NCI-H345 treated with DMSO at 0.1 percent for 48 hours (cell line): ENCODE measurements at regions not wholly inside any gene's neighbourhood (a gene's known extent, or its start where the extent isn't known, plus 50 kb on each side); places are given as distances from the start of the nearest gene placed in this dataset.

Experiments used
- DNase-seq: peaks from one replicate; lab custom pipeline; 2025; ENCODE audit not compliant: unreplicated experiment; lab: John Stamatoyannopoulos, UW

DNA sequence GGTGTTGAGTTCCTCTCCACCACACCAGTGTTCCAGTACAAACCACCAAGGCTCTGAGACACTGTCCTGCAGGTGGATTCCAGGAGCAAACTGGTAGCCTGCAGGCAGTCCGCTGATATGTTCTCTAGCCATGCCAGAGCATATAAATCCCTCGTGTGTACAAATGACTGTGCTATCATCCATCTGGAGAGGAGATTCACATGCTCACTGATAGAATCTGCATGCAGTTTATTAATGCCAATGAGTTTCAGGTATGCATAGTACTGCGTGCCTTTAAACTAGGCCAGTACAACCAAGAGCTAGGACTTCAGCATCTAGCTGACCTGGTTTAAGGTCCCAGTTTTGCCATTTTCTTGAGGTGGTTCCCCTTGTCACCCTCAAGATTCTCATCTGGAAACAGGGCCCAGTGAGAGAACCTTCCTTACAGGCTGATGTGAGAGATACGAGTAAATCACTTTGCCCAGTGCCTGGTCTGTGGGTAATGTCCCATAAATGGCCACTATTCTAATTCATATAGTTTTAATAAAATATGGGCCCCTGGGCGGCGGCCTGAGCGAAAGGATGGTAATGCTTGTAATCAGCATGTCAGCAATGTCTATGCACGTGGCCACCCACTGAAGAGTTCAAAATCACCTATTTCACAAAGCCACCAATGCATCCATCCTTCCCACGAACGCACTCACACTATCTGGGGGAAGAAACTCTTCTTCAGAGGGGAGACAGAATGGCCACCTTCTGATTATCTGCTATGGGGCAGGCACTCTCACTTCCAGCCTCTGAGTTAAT lies 268.0 kb upstream of the ZMIZ1 start:
- no peak for DNase-seq

DNA sequence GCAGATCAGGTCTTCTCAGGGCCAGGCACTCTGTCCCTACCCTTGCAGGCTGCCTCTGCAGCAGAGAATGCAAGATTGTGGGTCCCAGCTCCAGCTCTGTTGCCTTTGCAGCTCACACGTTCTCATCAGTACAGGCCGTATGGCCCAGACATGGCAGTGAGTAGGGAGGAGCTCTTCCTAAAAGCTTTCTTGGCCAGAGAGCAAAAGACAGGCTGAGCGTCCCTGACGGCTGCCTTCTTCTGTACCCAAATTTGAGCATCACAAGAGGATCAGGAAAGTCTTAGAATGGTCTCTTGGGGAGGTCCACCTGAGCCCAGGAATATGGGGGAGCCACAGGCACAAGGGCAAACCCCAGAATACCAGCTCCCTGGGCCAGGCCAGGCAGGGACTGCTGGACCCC lies 266.3 kb upstream of the ZMIZ1 start:
- no peak for DNase-seq

DNA sequence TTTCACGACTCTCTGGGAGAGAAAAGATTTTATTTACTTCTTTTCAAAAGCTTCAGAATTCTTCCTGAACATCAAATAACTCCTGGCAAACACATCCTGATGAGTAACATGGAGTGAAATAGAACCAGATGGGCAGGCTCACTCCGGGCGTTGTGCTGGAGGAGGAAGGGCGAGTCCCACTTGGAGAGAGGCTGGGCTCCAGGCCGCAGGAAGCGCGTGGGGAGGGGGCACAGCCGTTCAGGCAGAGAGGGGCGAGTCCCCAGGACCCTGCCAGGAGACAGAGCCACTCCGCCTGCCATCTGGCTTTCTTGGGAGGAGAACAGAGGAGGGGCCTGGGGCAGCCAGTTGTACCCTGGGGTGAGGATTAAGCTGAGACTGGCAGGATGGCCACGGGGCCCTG lies 265.9 kb upstream of the ZMIZ1 start:
- DNase-seq, result no peak

DNA sequence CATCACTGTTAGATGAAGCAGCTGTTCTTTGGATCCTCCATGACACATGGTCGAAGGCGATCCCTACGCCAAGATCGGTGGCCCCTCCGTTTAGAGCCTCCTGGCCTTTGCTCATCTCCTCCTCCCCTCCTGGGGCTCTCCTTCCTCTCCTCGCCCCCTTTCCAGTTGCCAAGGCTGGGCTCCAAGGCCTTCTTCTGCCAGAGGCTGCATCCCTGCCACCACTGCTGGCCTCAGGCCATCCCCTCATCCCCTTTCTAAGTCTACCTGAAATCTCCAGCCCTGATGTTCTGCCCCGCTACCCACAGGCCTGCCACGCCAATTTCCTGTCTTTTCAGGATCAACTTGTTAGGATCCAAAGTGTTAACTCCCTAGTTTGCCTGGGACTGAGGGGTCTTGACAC lies 265.1 kb upstream of the ZMIZ1 start:
- DNase-seq, result no peak

DNA sequence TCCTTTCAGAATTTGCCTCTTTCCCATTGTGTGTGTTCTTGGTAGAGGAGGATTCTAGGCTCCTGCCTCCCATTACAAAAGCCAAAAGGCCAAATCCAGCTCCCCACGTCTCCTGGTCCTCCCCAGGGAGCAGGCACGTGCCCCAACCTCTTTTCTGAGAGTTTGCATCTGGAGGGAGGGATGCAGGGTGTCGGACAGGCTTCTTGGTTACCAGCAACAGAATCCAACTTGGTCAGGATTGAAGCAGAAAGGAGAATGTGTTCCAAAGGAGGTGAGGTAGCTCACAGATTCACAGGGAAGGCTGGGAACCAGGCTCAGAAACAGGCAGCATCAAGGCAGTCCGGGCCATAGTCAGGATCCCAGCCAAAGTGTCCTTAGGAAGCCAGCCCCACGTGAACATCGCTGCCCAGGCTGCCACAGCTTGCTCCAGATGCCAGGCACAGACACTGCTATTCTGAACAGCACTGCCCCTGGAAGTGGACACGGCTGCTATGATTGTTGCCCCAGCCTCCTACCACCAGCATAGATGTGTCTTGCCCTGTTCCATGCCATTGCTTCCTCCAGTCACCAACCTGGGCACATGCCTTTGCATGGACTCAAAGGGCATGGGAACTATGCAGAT lies 264.2 kb upstream of the ZMIZ1 start:
- no peak for DNase-seq

DNA sequence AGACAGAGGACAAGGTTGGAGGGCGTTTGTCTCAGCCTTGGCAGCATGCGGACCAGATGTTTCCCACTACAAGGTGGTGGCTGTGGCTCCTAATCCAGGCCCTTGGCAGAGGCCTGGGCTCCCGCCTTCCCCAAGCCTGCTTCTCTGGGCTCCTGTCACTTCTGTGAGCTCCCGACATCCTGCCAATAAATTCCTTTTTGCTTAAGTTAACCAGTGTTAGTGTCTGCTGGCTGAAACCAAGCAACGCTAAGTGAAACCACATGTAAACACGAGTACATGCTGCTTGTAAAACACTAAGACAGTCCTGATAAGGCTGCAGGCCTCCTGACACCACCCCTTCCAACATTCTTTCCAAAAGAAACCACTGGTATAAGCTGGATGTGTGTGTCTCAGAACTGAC lies 263.6 kb upstream of the ZMIZ1 start:
- DNase-seq, result no peak

DNA sequence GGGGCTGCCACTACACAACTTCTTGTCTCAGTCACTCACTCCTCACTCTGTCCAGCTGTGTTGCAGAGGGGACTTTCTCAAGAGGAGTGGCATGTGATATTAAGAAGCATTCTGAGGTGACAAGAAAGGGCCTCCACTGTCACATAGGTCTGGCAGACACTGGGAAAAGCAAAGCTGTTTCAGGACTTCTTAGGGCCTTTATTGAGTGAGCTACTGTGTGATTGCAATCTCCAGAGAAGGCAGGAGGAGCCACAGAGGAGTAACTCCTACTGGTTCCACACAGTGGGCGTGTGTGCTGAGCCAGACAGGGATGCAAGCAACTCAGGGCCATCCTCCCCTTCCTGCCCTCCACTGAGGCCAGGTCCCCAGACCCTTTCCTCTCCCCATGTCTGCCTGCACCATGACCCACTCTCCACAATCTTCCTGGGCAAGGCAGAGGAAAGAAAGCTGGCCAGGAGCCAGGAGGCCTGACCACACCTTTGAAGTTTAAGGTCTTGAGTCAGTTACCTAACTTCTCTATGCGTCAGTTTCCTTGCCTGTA lies 262.0 kb upstream of the ZMIZ1 start:
- no peak for DNase-seq

DNA sequence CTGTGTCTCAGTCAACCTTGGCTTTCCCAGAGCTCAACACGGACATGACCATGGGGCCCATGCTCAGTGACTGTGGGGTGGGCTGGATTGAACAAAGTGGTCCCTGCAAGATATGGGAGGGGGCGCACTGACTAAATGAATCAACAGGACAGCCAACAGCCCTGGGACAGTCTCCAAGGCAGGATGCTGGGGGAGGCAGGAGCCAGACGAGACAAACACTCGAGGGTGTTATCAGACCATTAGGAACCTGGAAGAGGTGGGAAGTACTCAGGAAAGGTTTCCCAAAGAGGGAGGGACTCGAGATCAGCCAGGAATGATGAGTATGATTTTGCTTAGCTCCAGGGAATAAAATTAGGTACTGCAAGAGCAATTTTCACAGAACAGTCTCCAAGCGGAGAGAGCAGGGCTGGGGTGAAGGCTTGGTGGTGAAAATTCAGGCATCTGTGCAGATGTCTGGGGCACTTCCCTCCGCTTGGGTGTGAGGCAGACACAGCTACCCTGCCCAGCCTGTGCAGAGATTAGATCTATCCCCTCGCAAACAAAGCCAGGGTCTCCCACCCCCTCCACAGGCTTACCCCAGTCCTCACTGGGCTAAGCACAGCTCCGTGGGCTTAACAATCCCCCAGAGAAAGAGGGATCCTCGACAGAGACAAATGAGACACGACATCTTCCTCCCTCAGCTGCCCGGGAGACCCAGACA lies 261.1 kb upstream of the ZMIZ1 start:
- no peak for DNase-seq

DNA sequence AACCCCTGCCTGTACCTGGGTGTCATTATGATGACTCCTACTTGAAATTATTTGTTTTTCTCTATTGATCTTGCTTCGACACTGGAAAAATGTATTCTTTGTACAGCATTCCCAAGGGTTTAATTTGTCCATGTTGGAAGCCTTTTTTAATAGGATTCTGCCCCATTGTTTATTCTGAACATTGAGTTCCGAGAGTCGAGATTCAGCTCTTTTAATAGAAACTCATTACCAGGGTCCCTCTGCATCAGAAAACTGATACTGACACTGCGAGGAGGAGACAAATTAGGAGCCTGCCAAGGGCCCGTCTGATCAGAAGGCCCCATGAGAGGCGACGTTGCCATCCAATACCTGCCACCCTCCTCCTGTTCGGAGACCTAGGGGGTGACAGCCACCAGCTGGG lies 260.5 kb upstream of the ZMIZ1 start:
- DNase-seq, result no peak

DNA sequence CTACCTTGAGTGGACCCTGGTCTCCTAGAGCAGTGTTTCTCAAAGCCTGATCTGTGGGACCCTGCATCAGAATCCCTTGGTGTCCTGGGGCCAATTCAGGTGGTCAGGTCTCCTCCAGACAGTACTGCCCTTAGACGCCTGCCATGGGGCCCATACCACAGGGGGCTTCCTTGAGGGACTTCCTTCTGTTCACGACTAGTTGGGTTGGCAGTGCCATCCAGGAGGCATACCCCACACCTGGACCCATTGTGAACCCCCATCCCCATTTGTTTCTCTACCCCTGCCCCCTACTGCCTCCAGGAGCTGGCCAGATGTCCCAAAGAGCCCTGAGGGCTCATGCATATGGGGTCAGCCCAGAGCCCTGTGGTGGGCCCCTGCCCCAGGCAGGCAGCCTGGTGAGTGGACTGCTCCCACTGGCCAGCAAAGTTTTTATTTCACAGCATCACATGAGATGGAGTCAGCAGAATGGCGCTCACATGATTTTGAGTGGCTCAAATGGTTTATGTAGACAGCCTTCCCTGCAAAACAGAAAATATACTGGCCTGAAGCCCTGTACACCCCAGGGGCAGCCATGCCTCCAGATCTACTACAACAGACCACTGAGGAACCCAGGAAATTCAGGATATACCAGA lies 259.9 kb upstream of the ZMIZ1 start:
- no peak for DNase-seq

DNA sequence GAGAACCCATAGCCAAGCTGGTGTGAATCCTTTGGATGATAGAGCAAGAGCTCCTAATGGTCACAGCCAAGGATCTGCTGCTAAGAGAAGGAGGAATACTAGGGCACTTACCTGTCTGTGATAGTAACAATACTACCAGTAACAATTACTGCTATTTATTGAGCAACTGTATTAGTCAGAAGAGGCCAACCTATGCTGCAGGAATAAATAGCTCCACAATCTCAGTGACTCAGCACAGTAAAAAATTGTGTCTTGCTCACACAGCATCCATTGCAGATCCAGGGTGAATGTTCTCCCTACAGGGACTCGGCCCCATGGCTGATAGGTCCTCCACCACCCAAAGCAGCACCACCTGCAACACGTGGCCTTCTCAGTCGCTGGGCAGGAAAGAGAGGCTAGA lies 257.6 kb upstream of the ZMIZ1 start:
- DNase-seq, result no peak

DNA sequence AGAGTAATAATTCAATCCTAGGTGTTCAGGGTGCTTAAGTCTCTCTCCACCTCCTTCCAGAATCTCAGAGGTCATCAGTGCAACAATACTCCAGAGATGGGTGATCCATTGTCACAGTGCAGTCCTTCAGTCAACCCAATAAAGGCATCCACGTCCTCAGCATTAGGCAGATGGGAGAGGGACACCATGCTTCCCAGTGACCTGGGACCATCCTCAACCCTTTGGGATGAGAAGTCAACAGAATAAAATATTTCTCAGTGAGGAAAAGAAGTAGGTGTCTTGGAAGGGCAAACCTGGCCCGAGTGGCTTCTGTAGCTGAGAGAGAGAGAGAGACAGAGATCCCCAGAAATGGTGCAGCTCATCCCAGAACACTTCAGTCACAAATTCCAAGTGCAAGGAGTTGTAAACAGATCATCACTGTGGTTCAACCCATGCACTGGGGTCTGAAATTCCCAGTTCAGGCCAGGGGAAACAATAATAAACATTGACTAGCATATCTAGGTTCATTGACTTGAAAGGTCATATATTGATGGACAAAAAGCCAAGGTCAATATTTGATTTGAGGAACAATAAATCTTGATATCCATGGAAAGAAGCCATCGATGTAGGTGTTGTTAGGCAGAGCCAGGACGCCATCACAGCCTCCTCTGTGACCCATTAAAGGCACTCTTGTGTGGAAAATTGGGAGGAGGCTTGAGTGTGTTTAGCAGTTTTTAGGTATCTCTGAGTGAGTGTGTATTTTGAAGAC lies 256.0 kb upstream of the ZMIZ1 start:
- DNase-seq, result no peak

DNA sequence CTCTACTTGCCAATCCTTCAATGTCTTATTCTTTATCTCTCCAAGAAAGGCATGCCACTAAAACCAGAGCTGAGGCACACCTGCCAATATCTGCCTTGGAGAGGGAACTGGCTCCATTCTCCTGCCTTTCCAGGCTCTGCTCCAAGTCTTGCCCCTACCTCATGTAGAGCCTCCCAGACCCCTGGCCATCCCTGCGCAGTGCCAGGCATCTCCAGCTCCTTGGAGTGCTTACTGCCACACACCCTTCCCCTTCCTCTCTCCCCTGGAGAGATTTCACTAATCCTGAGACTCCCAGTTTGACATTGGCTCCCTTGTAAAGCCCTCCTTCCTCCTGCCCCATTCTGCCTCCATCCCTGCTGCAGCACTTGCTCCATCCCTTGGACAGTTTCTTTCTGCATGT lies 255.2 kb upstream of the ZMIZ1 start:
- DNase-seq, result no peak

DNA sequence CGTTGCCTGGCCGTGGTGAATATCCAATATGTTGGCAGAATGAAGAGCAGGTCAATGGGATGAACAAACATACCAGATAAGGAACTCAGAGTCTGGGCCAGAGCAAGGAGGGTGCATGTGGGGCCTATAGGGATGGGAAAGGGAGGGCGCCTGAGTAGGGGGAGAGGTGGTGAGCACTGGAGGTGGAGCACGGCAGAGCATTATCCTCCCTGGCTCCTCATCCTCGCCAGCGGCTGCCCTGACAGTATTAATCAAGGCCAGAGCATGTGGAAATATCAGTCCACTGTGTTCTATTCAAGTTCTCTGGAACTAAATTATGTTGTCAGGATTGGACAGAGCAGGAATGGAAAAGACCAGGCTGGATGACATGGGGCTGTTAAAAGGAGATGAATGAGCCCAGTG lies 254.8 kb upstream of the ZMIZ1 start:
- no peak for DNase-seq

DNA sequence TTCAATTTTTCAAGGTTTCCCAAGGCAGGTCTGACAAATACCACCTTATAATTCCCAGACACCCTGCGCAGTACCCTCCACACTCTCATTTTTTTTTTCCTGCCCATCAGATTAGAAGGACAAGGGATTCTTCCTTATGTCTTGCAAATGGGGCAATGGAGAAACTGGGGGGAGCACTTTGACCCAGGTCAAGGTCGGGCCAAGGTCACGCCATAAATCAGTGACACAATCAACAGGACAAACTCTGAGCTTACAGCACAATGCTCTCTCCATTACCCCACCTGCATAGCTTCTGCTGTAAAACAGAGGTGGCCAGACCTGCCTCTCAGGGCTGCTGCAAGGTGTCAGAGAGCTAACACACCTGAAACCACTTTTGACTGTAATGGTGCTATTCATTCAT lies 254.4 kb upstream of the ZMIZ1 start:
- no peak for DNase-seq

DNA sequence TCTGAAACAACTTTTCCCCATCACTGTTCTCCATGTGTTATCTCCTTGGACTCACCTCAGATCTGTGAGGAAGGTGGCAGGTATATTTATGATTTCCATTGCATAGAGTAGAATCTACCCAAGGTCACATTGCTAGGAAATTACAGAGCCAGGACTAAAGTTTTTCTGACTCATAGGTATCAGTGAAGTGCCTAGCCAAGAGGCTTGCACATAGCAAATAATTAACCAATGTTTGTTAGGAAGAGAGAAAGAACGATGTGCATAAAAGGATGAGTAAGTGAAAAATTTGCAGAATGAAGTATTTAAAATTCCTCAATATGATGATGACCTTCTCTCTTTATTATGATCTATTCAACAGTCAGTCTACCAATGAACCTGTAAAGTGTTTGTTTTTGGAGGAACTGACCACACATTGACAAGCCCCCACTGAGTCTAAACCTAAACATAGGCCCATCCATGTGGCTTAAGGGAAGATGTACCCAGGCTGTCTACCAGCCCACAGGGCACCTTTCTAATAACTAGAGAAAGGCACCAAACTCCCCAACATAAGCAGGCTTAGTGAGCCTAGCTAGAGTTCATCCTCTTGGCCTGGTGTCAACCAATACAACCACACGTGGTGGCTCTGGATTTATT lies 252.9 kb upstream of the ZMIZ1 start:
- no peak for DNase-seq

DNA sequence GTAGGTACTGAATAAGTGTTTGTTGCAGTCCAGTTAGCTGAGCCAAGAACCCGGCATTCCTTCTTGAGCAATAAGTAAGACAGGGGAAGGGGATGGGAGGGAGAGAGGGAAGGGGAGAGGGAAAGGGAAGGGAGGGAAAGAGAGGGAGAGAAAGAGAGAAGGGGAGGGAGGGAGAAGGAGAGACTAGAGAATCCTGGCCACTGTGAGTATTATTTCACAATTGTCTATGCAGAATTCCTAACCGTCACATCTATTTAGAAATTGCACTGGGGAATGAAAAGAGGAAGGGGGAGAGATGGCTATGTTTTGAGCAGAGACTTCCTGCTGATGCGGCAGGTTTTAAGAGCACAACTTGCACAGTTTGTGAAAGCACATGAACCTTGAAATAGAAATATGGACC lies 251.4 kb upstream of the ZMIZ1 start:
- DNase-seq, result no peak

DNA sequence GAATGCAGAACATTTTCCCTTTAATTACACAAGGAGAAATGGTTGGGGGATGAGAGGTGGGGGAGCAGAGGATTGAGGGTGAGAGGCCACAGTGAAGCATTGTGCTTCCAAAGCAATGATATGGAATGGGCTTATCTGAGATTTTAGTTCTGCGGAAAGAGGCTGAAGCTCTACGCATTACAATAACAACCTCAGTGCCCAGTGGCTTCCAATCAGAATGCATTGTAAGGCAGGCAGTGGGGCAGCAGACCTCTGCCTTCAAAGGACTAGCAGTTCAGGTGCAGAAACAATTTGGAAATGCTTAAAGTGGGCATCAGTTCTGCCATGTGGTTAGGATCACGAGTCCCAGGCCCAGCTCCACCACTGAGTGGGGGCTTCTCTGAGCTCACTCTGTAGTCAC lies 251.0 kb upstream of the ZMIZ1 start:
- no peak for DNase-seq

DNA sequence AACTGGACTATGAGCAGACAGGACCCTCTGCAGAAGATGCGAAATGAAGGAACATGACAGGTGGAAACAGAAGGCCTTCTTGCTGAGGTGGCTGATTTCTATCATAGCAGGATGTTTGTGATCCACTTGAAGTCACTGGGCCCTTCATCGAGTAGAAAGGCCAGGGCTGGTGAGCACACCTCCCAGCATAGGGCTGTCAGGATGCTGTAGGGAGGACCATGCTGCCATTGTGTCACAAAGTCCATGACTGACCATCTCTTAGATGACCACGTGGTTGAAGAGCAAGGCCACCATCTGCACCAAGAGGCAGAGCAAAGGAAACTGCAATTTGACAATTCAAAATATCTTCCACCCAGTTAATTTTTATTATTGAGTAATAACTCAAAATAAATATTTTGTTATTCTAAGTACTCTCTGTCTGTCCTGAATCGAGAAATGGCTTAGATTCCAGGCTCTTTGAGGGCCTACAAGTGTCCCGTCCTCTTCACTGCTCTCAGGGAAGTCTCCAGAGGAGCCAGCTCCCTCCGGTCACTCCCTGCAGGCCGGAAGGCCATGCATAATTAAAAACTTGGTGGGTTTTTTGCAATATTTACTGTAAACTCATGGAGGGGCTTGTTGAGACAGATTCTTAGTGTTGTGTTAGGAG lies 249.3 kb upstream of the ZMIZ1 start:
- no peak for DNase-seq

DNA sequence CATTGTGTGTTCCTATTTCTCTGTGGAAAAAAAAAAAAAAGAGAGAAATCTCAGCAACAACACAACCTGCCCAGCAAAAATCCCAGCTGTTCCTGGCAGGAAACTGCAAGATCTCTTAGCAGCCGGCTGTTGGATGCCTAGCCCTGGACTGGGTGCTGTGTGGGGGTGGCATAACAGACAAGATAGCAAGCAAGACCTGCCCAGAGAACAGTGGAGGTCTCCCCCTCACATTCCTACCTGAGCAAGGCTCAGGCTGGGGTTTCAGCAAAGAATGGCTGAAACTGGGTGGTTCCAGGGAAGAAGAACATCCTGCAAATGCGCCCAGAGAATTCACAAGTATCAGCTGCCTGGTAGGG lies 248.8 kb upstream of the ZMIZ1 start:
- DNase-seq, result no peak
